ELR (cell line): ENCODE measurements at regions not wholly inside any gene's neighbourhood (a gene's known extent, or its start where the extent isn't known, plus 50 kb on each side); places are given as distances from the start of the nearest gene placed in this dataset.
"Not testable (repeated sequence)": the region's sequence is repeated elsewhere in the genome, so short reads cannot be mapped to it uniquely, and the experiment has no call there.

Source experiments
- DNase-seq: peaks from one replicate; pipeline ENCODE4 v3.0.0-alpha.2; 2015; ENCODE audit warnings: low read depth

- DNase-seq = peak; percentile 28
Measured at GRCh38 chr18:35770376-35771014, 189.0 kb downstream of the GALNT1 start.

DNA sequence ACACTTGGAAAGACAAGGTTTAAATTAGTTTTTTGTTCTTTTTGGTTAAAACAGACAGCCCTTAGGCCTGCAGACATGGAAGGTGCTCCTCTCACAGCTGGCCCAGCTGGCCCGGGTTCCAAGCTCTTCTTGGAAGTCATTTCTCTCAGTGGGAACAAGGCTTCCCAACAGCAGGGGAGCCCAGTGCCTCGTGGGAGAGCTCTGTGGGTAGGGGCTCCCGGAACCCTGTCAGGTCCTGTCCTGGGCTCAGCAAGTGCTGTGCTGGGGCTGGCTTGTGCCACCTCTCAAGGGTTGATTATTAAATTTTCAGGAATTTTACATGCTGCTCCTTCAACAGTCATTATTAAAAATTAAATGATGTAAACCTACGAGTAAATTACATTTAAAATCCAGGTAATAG is 189.6 kb downstream of the GALNT1 start:
- DNase-seq = no peak

- DNase-seq = peak; percentile 14
Measured at GRCh38 chr18:35775887-35776286, 194.3 kb downstream of the GALNT1 start.

GRCh38 chr18:35776473-35776872 is 194.9 kb downstream of the GALNT1 start:
- no peak for DNase-seq

GRCh38 chr18:35777039-35777438 is 195.4 kb upstream of the RMP24 start:
- peak; percentile 16 for DNase-seq

GRCh38 chr18:35778850-35779627 is 193.4 kb upstream of the RMP24 start:
- no peak for DNase-seq

- no peak for DNase-seq
Measured at GRCh38 chr18:35780937-35781336, 191.5 kb upstream of the RMP24 start.

DNA sequence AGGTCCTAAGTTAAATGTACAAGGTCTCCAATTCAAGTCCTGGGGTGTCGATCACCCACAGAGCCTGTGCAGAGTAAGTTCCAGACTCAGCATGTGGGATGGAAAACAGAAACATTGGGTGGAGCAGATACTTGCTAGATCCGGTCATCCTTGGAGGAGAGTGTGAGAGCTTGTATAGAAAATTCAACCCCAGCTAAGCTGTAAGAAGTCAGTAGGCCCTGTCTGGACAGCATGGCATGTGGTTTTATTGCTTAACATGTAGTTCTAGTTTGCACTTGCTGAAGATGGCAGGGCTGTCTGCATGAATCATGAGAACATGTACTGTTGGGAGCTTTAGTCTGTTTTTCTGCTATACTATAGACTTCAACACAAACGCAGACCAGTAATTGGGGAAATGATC is 189.6 kb upstream of the RMP24 start:
- no peak for DNase-seq

DNA sequence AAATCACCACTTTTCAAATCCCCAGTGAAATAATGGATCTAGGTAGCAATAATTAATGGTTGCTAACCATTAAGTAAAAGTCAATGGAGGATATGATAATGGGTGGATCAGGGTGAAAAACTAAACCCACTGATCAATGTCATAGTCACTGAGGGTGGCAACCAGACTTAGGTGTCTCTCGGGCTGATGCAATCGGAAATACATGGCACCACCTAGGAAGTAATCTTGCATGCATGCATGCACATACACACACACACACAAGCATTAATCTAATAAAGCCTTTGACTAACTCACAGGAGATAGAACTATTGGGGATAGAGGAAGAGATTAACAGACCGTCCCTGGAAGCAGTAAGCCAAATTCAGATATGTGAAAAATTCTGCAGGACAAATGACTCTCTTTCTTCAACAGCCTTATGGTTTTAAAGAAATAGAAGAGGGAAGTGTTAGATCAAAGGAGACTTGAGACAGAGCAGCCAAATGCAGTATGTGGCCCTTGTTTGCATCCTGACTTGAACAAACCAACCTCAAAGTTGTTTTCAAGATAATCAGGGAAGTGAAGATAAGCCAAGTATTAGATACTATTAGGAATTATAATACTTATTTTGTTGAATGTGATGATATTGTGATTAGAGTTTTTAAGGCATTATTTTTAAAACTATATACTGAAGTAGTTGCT is 186.0 kb upstream of the RMP24 start:
- no peak for DNase-seq

- DNase-seq = no peak
Measured at GRCh38 chr18:35789543-35789942, 182.9 kb upstream of the RMP24 start.

- DNase-seq = no peak
Measured at GRCh38 chr18:35797948-35798347, 174.5 kb upstream of the RMP24 start.

DNA sequence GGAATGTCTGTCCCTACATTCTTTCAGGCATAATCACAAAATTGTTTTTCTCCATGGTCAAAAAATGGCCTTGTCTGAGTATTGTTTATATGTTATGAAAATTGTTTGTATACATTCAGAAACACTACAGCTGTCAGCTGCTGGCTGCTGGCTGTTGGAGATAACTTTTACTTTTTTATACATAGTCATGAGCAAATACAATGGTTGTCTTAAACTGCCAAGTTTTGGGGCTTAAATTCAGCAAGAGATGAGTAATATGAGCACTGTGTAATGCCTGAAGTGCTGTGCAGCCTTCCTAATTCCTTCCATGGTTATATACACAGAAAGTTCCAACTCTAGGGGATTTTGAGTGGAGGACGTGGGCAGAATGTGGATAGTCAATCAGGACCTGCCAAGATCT is 168.9 kb upstream of the RMP24 start:
- DNase-seq = no peak

DNA sequence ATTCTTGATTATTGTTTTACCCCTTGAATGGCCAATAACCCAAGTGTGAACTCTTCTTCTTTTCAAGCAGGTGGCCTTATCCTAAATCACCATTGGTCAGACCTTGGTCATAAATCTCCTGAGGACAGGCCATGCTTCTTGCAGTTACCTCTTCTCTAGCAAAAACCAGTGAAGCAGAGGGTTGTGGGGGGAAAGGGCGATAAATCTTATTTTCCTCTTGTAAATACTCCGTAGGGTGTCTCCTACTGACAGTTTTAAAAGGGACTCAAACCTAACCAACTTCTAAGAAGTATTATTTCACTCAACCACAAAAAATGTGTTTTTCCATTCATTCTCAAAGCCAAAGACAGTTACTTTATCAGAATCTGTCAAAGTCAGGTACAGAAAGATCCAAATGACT is 168.1 kb upstream of the RMP24 start:
- no peak for DNase-seq

GRCh38 chr18:35807811-35808335 is 164.6 kb upstream of the RMP24 start:
- DNase-seq = no peak

- no peak for DNase-seq
Measured at GRCh38 chr18:35808796-35809195, 163.7 kb upstream of the RMP24 start.

GRCh38 chr18:35810520-35810919 is 162.0 kb upstream of the RMP24 start:
- no peak for DNase-seq

DNA sequence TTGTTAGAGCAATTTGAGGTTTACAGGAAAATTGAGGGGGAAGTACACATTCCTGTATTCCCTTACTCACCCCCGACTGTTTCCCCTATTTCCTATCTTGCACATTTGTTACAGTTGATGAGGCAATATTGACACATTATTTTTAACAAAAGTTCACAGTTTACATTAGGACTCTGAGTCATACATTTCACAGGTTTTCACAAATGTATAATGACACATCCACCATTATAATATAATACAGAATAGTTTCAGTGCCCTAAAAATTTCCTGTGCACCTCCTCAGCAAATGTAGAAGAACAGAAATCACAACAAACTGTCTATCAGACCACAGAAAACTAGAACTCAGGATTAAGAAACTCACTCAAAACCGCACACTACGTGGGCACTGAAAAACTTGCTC is 160.6 kb upstream of the RMP24 start:
- DNase-seq = peak; percentile 10

DNA sequence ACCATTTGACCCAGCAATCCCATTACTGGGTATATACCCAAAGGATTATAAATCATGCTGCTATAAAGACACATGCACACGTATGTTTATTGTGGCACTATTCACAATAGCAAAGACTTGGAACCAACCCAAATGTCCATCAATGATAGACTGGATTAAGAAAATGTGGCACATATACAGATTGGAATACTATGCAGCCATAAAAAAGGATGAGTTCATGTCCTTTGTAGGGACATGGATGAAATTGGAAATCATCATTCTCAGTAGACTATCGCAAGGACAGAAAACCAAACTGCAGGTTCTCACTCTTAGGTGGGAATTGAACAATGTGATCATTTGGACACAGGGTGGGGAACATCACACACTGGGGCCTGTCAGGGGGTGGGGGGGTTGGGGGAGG is 157.5 kb upstream of the RMP24 start:
- DNase-seq = not testable (repeated sequence)

- no peak for DNase-seq
Measured at GRCh38 chr18:35816003-35816402, 156.5 kb upstream of the RMP24 start.

- no peak for DNase-seq
Measured at GRCh38 chr18:35817604-35818352, 154.7 kb upstream of the RMP24 start.

GRCh38 chr18:35818353-35818667 is 154.2 kb upstream of the RMP24 start:
- no peak for DNase-seq

DNA sequence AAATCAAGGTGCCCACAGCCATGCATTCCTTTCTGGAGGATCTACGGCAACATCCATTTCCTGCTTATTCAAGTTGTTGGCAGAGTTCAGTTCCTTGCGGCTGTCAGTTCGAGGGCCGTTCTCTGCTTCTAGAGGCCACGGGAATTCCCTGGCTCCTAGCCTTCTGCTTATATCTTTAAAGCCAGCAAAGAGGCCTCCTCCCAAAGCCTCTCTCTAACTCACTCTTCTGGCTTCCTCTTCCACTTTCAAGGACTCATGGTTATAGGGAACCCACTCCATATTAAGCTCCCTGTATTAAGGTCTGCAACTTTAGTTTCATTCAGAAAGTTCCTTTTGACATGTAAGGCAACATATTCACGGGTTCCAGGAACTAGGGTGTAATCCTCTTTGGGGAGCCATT is 150.1 kb upstream of the RMP24 start:
- no peak for DNase-seq
